ENCODE measurements at regions not wholly inside any gene's neighbourhood (a gene's known extent, or its start where the extent isn't known, plus 50 kb on each side); places are given as distances from the start of the nearest gene placed in this dataset.

GRCh38 chr2:191476901-191477300, 201.0 kb upstream of the NABP1 start:
- H3K9me3 Mint-ChIP-seq: peaks cover 13% of the 10 kb centered on the region
- no peaks in the 10 kb centered on the region for H3K27me3 ChIP-seq
- H3K9ac ChIP-seq: no peak overlapping the region
- peaks cover 15% of the 10 kb centered on the region for H3K4me1 ChIP-seq
- no peak overlapping the region for H3K27ac ChIP-seq
- no peak overlapping the region for H3K4me2 ChIP-seq
- TF ChIP-seq EZH2phosphoT487 (IDR thresholded peaks at IDR 0.05): no peak
- TF ChIP-seq EZH2 (IDR thresholded peaks at IDR 0.05): no peak
- no peak for TF ChIP-seq CTCF (IDR thresholded peaks at IDR 0.05)
- H4K20me1 ChIP-seq (ENCODE audit: low read depth): no peaks in the 10 kb centered on the region
- no peaks in the 10 kb centered on the region for H3K79me2 ChIP-seq (ENCODE audit: low read depth)
- H2AFZ ChIP-seq (replicated peaks): no peak overlapping the region
- H3K36me3 ChIP-seq: no peaks in the 10 kb centered on the region
- no peak overlapping the region for H3K4me3 Mint-ChIP-seq
- H3K27me3 Mint-ChIP-seq (ENCODE audit: insufficient read depth, low read depth): peaks cover 2% of the 10 kb centered on the region
- DNase-seq (ENCODE audit: low spot score): no peak
- H3K4me1 Mint-ChIP-seq: peaks cover 24% of the 10 kb centered on the region
- H3K27ac Mint-ChIP-seq: no peak overlapping the region
- no peaks in the 10 kb centered on the region for H3K36me3 Mint-ChIP-seq
- H3F3A ChIP-seq (ENCODE audit: low read depth): peaks cover 16% of the 10 kb centered on the region
- no peak overlapping the region for H3K4me3 ChIP-seq
- H3K9me3 ChIP-seq (ENCODE audit: low read depth): no peaks in the 10 kb centered on the region

- Histone ChIP-seq H3K9me3 (ENCODE audit: low read depth) (no peaks in the 10 kb centered on the region), H3K27ac (no peak overlapping the region), H4K20me1 (ENCODE audit: low read depth) (no peaks in the 10 kb centered on the region), H3K79me2 (ENCODE audit: low read depth) (no peaks in the 10 kb centered on the region), H3K4me3 (no peak overlapping the region), H3K9ac (no peak overlapping the region), H3F3A (ENCODE audit: low read depth) (peaks cover 16% of the 10 kb centered on the region), H3K27me3 (no peaks in the 10 kb centered on the region), H3K4me1 (peaks cover 15% of the 10 kb centered on the region), H3K4me2 (peak overlapping the region; percentile 29), H3K36me3 (no peaks in the 10 kb centered on the region), H2AFZ (replicated peaks) (no peak overlapping the region)
- peak overlapping the region; percentile 83 for H3K27ac Mint-ChIP-seq
- H3K36me3 Mint-ChIP-seq: peaks cover 6% of the 10 kb centered on the region
- TF ChIP-seq CTCF (IDR thresholded peaks at IDR 0.05): no peak
- no peak for TF ChIP-seq EZH2phosphoT487 (IDR thresholded peaks at IDR 0.05)
- TF ChIP-seq EZH2 (IDR thresholded peaks at IDR 0.05): no peak
- H3K9me3 Mint-ChIP-seq: peaks cover 27% of the 10 kb centered on the region
- no peaks in the 10 kb centered on the region for H3K27me3 Mint-ChIP-seq (ENCODE audit: insufficient read depth, low read depth)
- DNase-seq (ENCODE audit: low spot score): peak; percentile 57
- H3K4me1 Mint-ChIP-seq: peaks cover 24% of the 10 kb centered on the region
- peak overlapping the region; percentile 37 for H3K4me3 Mint-ChIP-seq
Measured at GRCh38 chr2:191478799-191479679, 198.9 kb upstream of the NABP1 start.

- H3K36me3 ChIP-seq: no peaks in the 10 kb centered on the region
- Mint-ChIP-seq H3K36me3 (peaks cover 6% of the 10 kb centered on the region), H3K27ac (peak overlapping the region; percentile 83), H3K4me3 (peak overlapping the region; percentile 37), H3K4me1 (peaks cover 24% of the 10 kb centered on the region), H3K9me3 (peaks cover 27% of the 10 kb centered on the region), H3K27me3 (ENCODE audit: insufficient read depth, low read depth) (no peaks in the 10 kb centered on the region)
- H2AFZ ChIP-seq (replicated peaks): no peak overlapping the region
- no peaks in the 10 kb centered on the region for H3K9me3 ChIP-seq (ENCODE audit: low read depth)
- no peaks in the 10 kb centered on the region for H3K27me3 ChIP-seq
- H3K9ac ChIP-seq: no peak overlapping the region
- no peak overlapping the region for H3K4me3 ChIP-seq
- H4K20me1 ChIP-seq (ENCODE audit: low read depth): no peaks in the 10 kb centered on the region
- TF ChIP-seq CTCF (IDR thresholded peaks at IDR 0.05): no peak
- TF ChIP-seq EZH2phosphoT487 (IDR thresholded peaks at IDR 0.05): no peak
- no peak for TF ChIP-seq EZH2 (IDR thresholded peaks at IDR 0.05)
- no peaks in the 10 kb centered on the region for H3K79me2 ChIP-seq (ENCODE audit: low read depth)
- no peak overlapping the region for H3K27ac ChIP-seq
- H3F3A ChIP-seq (ENCODE audit: low read depth): peaks cover 16% of the 10 kb centered on the region
- no peak for DNase-seq (ENCODE audit: low spot score)
- H3K4me2 ChIP-seq: peak overlapping the region; percentile 29
- H3K4me1 ChIP-seq: peaks cover 15% of the 10 kb centered on the region
Measured at GRCh38 chr2:191479680-191480023, 198.3 kb upstream of the NABP1 start.

All from neural progenitor cell (in vitro differentiated cells).